ENCODE measurements at regions not wholly inside any gene's neighbourhood (a gene's known extent, or its start where the extent isn't known, plus 50 kb on each side); places are given as distances from the start of the nearest gene placed in this dataset.
A peak's percentile ranks its signal among the peaks of the same experiment; 100 is the strongest.

DNA sequence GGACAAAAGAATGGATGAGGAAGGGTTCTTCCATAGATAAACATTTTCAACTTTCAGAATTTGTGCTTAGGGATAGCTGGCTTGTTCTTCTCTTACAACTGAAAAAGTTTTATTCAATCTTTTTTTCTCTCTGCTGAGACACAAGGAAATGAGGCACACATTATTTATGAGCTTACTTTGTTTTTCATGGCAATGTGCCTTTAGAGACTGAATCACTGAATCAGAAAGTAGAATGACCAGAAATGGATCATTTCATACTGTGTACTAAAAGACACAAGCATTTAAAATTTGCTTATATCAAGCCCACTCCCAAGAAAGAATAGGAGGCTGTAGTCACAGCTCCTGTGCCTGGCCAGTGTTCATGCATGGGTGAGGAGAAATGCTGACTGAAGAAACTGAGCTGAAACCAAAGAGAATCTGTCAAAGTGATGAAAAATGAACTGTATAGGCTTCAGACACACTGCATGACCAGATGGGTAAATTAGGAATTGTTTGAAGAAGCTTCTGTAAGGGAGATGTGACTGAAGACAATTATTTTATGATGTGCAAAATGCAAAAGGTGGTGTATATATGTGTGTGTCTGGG, 413.8 kb downstream of the RAPGEF2 start:
- Mint-ChIP-seq H3K9me3 (ENCODE audit: unreplicated experiment) (peaks cover 1% of the 10 kb centered on the region), H3K27ac (ENCODE audit: unreplicated experiment) (no peak overlapping the region), H3K27me3 (ENCODE audit: low read depth, unreplicated experiment) (no peaks in the 10 kb centered on the region), H3K4me1 (ENCODE audit: low read depth, unreplicated experiment) (no peaks in the 10 kb centered on the region), H3K4me3 (ENCODE audit: unreplicated experiment) (no peak overlapping the region), H3K36me3 (ENCODE audit: low read depth, unreplicated experiment) (no peaks in the 10 kb centered on the region)
- Histone ChIP-seq H3K27ac (ENCODE audit: low read depth, low read length) (no peak overlapping the region), H3K9ac (ENCODE audit: low read length) (no peak overlapping the region), H3K4me2 (ENCODE audit: low read length) (peak overlapping the region; percentile 76), H3K36me3 (ENCODE audit: insufficient read depth, low read length) (no peaks in the 10 kb centered on the region), H2AFZ (ENCODE audit: low read depth, low read length) (no peak overlapping the region), H3K4me3 (ENCODE audit: insufficient read depth, low read depth, low read length) (no peak overlapping the region), H3K4me1 (ENCODE audit: insufficient read depth, low read length) (peaks cover 12% of the 10 kb centered on the region), H4K20me1 (ENCODE audit: insufficient read depth, low read length) (no peaks in the 10 kb centered on the region), H3K27me3 (ENCODE audit: insufficient read depth, low read length) (no peaks in the 10 kb centered on the region), H3K79me2 (ENCODE audit: insufficient read depth, low read length) (no peaks in the 10 kb centered on the region), H3K9me3 (ENCODE audit: insufficient read depth, low read depth, low read length) (no peaks in the 10 kb centered on the region)
- TF ChIP-seq, protein P1, sequence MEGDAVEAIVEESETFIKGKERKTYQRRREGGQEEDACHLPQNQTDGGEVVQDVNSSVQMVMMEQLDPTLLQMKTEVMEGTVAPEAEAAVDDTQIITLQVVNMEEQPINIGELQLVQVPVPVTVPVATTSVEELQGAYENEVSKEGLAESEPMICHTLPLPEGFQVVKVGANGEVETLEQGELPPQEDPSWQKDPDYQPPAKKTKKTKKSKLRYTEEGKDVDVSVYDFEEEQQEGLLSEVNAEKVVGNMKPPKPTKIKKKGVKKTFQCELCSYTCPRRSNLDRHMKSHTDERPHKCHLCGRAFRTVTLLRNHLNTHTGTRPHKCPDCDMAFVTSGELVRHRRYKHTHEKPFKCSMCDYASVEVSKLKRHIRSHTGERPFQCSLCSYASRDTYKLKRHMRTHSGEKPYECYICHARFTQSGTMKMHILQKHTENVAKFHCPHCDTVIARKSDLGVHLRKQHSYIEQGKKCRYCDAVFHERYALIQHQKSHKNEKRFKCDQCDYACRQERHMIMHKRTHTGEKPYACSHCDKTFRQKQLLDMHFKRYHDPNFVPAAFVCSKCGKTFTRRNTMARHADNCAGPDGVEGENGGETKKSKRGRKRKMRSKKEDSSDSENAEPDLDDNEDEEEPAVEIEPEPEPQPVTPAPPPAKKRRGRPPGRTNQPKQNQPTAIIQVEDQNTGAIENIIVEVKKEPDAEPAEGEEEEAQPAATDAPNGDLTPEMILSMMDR (IDR thresholded peaks at IDR 0.05; ENCODE audit: insufficient read depth, low read depth, low read length) = no peak
- TF ChIP-seq EZH2 (IDR thresholded peaks at IDR 0.05; ENCODE audit: insufficient read depth, low read length) = no peak
- peak; percentile 76 for DNase-seq (ENCODE audit: low read depth)
- FAIRE-seq = no peak

DNA sequence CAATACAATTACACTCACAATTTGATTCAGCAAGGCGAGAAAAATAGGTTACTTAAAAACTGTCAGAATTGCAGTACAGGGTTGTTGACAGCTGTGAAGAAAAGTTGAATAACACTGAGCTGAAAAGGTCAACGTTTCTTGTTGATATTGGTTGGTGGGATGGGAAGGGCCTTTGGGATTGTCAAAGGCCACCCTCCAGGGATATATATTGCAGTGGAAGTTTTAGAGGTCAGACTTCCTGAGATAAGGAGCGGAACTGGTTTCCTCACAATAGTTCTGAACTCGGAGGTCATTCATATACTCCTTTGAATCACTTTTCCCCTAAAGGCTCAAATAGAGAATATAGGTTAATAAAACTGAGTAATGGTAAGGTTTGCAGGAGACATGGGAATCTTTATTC, 417.2 kb downstream of the RAPGEF2 start:
- H3K27me3 Mint-ChIP-seq (ENCODE audit: low read depth, unreplicated experiment) = no peaks in the 10 kb centered on the region
- TF ChIP-seq, protein P1 (IDR thresholded peaks at IDR 0.05; ENCODE audit: insufficient read depth, low read depth, low read length) = no peak
- no peak for TF ChIP-seq EZH2 (IDR thresholded peaks at IDR 0.05; ENCODE audit: insufficient read depth, low read length)
- Histone ChIP-seq H3K9me3 (ENCODE audit: insufficient read depth, low read depth, low read length) (no peaks in the 10 kb centered on the region), H3K4me2 (ENCODE audit: low read length) (no peak overlapping the region), H3K4me1 (ENCODE audit: insufficient read depth, low read length) (peaks cover 12% of the 10 kb centered on the region), H3K9ac (ENCODE audit: low read length) (no peak overlapping the region), H3K4me3 (ENCODE audit: insufficient read depth, low read depth, low read length) (no peak overlapping the region), H2AFZ (ENCODE audit: low read depth, low read length) (no peak overlapping the region), H3K79me2 (ENCODE audit: insufficient read depth, low read length) (no peaks in the 10 kb centered on the region), H3K27me3 (ENCODE audit: insufficient read depth, low read length) (no peaks in the 10 kb centered on the region), H4K20me1 (ENCODE audit: insufficient read depth, low read length) (no peaks in the 10 kb centered on the region), H3K36me3 (ENCODE audit: insufficient read depth, low read length) (no peaks in the 10 kb centered on the region), H3K27ac (ENCODE audit: low read depth, low read length) (no peak overlapping the region)
- H3K9me3 Mint-ChIP-seq (ENCODE audit: unreplicated experiment) = peaks cover 4% of the 10 kb centered on the region
- no peak overlapping the region for H3K27ac Mint-ChIP-seq (ENCODE audit: unreplicated experiment)
- H3K36me3 Mint-ChIP-seq (ENCODE audit: low read depth, unreplicated experiment) = no peaks in the 10 kb centered on the region
- H3K4me3 Mint-ChIP-seq (ENCODE audit: unreplicated experiment) = no peak overlapping the region
- FAIRE-seq = no peak
- no peaks in the 10 kb centered on the region for H3K4me1 Mint-ChIP-seq (ENCODE audit: low read depth, unreplicated experiment)
- DNase-seq (ENCODE audit: low read depth) = no peak

DNA sequence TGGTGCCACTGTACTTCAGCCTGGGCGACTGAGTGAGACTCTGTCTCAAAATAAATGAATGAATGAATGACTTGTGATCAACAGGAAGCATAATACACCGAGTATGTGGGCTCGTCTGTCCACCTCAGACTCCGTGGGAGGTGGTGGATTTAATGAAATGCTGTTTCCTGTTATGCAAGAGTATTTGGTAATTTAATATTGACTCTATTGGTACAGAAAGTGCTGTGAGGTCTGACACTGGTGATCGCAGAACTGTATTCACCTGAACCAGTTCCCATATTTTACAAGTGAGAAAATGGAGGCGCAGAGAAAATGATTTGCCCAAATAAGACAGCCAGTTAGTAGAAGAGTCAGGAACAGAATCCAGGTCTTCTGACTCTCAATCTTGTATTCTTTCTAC, 423.3 kb downstream of the RAPGEF2 start:
- no peaks in the 10 kb centered on the region for H3K36me3 Mint-ChIP-seq (ENCODE audit: low read depth, unreplicated experiment)
- Histone ChIP-seq H3K79me2 (ENCODE audit: insufficient read depth, low read length) (no peaks in the 10 kb centered on the region), H3K4me2 (ENCODE audit: low read length) (no peak overlapping the region), H3K4me3 (ENCODE audit: insufficient read depth, low read depth, low read length) (no peak overlapping the region), H3K9ac (ENCODE audit: low read length) (no peak overlapping the region), H3K36me3 (ENCODE audit: insufficient read depth, low read length) (no peaks in the 10 kb centered on the region), H4K20me1 (ENCODE audit: insufficient read depth, low read length) (no peaks in the 10 kb centered on the region), H3K4me1 (ENCODE audit: insufficient read depth, low read length) (no peaks in the 10 kb centered on the region), H3K27me3 (ENCODE audit: insufficient read depth, low read length) (no peaks in the 10 kb centered on the region), H3K27ac (ENCODE audit: low read depth, low read length) (no peak overlapping the region), H2AFZ (ENCODE audit: low read depth, low read length) (no peak overlapping the region), H3K9me3 (ENCODE audit: insufficient read depth, low read depth, low read length) (no peaks in the 10 kb centered on the region)
- DNase-seq (ENCODE audit: low read depth) = no peak
- no peaks in the 10 kb centered on the region for H3K4me1 Mint-ChIP-seq (ENCODE audit: low read depth, unreplicated experiment)
- peaks cover 4% of the 10 kb centered on the region for H3K9me3 Mint-ChIP-seq (ENCODE audit: unreplicated experiment)
- no peak for TF ChIP-seq EZH2 (IDR thresholded peaks at IDR 0.05; ENCODE audit: insufficient read depth, low read length)
- TF ChIP-seq, protein P1 (IDR thresholded peaks at IDR 0.05; ENCODE audit: insufficient read depth, low read depth, low read length) = no peak
- no peak for FAIRE-seq
- H3K4me3 Mint-ChIP-seq (ENCODE audit: unreplicated experiment) = no peak overlapping the region
- no peaks in the 10 kb centered on the region for H3K27me3 Mint-ChIP-seq (ENCODE audit: low read depth, unreplicated experiment)
- no peak overlapping the region for H3K27ac Mint-ChIP-seq (ENCODE audit: unreplicated experiment)
